HUES6 (cell line): ENCODE measurements at regions not wholly inside any gene's neighbourhood (a gene's known extent, or its start where the extent isn't known, plus 50 kb on each side); places are given as distances from the start of the nearest gene placed in this dataset.
"Not testable (repeated sequence)": the region's sequence is repeated elsewhere in the genome, so short reads cannot be mapped to it uniquely, and the experiment has no call there.

Source experiments
- H3K27ac ChIP-seq: 2 replicates; pipeline ENCODE4 v1.7.0; 2013; ENCODE audit warnings: low read depth, mild to moderate bottlenecking, low read length, inconsistent platforms
- H3K27me3 ChIP-seq: 2 replicates; pipeline ENCODE4 v1.6.1; 2013; ENCODE audit warnings: low read length; ENCODE audit not compliant: control insufficient read depth, insufficient read depth
- H3K36me3 ChIP-seq: 2 replicates; pipeline ENCODE4 v1.6.1; 2013; ENCODE audit warnings: low read length; ENCODE audit not compliant: control insufficient read depth, insufficient read depth
- H3K4me1 ChIP-seq: 2 replicates; pipeline ENCODE4 v1.6.1; 2013; ENCODE audit warnings: low read length; ENCODE audit not compliant: control insufficient read depth, insufficient read depth
- H3K4me3 ChIP-seq: 2 replicates; pipeline ENCODE4 v1.5.1; 2013; ENCODE audit warnings: low read depth, low read length
- H3K9ac ChIP-seq: one replicate; pipeline ENCODE4 v1.6.1; 2013; ENCODE audit warnings: mild to moderate bottlenecking, low read length
- H3K9me3 ChIP-seq: 2 replicates; pipeline ENCODE4 v1.6.1; 2013; ENCODE audit warnings: low read depth, low read length; ENCODE audit not compliant: control insufficient read depth, insufficient read depth

DNA sequence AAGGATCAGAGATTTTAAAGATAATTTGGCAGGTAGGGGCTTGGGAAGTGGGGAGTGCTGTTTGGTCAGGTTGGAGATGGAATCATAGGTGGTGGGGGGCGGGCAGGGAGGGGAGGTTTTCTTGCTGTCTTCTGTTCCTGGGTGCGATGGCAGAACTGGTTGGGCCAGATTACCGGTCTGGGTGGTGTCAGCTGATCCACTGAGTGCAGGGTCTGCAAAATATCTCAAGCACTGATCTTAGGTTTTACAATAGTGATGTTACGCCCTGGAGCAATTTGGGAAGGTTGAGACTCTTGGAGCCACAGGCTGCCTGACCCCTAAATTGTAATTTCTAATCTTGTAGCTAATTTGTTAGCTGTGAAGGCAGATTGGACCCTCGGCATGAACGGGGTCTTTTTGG, 78.0 kb upstream of the PARP8 start:
- not testable (repeated sequence) for H3K4me3 ChIP-seq, H3K27me3 ChIP-seq, H3K36me3 ChIP-seq, H3K9me3 ChIP-seq, H3K9ac ChIP-seq, H3K27ac ChIP-seq
- peaks cover 20% of the 10 kb centered on the region for H3K4me1 ChIP-seq

DNA sequence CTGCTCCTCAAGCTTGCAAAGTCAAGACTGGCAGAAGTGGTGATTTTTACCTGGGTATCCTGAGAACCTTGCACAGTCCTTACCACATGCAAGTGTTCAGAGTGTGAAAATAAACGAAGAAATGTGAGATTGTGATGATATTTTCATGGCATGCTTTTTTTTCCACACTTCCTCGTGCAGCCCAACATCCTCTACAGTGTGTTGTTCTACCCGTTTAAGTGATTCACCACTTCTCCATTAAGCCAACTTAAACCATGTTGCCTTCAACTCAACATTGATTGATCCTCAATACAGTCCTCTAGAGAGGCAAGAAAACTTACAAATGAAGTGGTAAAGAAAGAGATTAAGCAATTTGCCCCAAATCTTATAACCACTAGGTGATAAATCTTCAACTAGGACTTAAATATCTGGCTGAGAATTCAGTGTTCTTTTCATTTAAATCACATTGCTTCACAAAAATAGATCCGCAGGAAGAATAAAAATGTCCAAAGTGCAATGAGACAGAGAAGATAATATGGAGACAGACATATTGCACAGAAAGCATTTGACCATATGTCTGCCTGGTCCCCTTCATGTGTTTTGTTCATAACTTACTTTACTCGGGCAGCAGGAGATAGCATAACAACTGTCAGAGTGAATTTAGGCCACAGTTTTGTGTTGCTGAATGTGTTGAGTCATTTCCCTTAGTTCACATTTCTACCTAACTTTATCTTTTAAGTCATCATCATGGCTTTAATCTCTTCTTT, 75.8 kb upstream of the PARP8 start:
- H3K36me3 ChIP-seq, H3K9me3 ChIP-seq, H3K4me3 ChIP-seq, H3K27ac ChIP-seq, H3K9ac ChIP-seq, H3K4me1 ChIP-seq, H3K27me3 ChIP-seq: not testable (repeated sequence)

DNA sequence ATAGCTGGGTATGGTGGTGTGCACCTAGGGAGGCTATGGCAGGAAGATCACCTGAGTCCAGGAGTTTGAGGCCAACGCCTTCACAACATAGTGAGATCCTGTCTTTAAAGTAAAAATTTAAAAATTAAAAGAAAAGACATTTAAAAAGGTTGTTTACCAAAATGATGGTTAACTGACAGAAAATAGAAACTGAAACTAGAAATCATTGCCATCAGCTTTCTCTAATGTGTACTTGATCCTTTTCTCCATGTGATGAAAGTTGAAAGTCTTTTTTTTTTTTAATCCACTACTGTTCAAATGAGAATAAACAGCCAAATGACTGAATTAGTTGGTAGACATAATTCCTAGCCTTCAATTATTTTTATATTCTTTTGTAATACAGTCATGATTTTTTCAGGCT, 75.1 kb upstream of the PARP8 start:
- not testable (repeated sequence) for H3K4me1 ChIP-seq, H3K9ac ChIP-seq, H3K9me3 ChIP-seq, H3K36me3 ChIP-seq, H3K4me3 ChIP-seq, H3K27ac ChIP-seq, H3K27me3 ChIP-seq

- Histone ChIP-seq H3K27ac (no peak overlapping the region), H3K4me1 (no peaks in the 10 kb centered on the region), H3K36me3 (no peaks in the 10 kb centered on the region), H3K9me3 (no peaks in the 10 kb centered on the region), H3K27me3 (no peaks in the 10 kb centered on the region), H3K4me3 (no peak overlapping the region), H3K9ac (no peak overlapping the region)
Measured at GRCh38 chr5:50593681-50594080, 72.8 kb upstream of the PARP8 start.

DNA sequence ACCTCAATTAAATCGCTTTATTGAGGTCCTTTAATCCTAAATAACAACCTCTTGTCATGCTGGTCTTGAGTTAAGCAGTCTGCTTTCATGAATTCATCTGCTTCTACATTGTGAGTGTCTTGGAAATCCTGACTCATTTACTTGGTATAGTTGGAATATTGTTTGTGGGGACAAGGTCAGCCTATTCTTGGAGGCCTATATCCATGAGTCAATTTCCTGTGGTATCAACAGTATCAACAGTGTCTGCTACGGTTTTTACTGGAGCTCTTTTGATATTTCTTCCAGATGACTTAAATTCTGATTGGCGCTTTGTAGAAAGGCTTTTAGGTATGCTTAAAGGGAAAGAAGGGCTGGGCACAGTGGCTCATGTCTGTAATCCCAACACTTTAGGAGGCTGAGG, 71.2 kb upstream of the PARP8 start:
- no peaks in the 10 kb centered on the region for H3K4me1 ChIP-seq
- H3K9me3 ChIP-seq, result no peaks in the 10 kb centered on the region
- H3K27me3 ChIP-seq, result no peaks in the 10 kb centered on the region
- H3K9ac ChIP-seq, result no peak overlapping the region
- H3K4me3 ChIP-seq, result no peak overlapping the region
- no peaks in the 10 kb centered on the region for H3K36me3 ChIP-seq
- no peak overlapping the region for H3K27ac ChIP-seq

DNA sequence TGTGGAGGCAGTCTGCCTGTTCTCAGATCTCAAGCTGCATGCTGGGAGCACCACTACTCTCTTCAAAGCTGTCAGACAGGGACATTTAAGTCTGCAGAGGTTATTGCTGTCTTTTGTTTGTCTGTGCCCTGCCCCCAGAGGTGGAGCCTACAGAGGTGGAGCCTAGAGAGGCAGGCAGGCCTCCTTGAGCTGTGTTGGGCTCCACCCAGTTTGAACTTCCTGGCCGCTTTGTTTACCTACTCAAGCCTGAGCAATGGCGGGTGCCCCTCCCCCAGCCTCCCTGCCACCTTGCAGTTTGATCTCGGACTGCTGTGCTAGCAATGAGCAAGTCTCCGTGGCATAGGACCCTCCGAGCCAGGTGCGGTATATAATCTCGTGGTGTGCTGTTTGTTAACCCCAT, 64.9 kb upstream of the PARP8 start:
- not testable (repeated sequence) for H3K27ac ChIP-seq, H3K9ac ChIP-seq, H3K27me3 ChIP-seq, H3K36me3 ChIP-seq, H3K4me1 ChIP-seq, H3K9me3 ChIP-seq
- H3K4me3 ChIP-seq, result peak overlapping the region; percentile 31; the same call in 1 of the 2 replicates

GRCh38 chr5:50606179-50606578, 60.3 kb upstream of the PARP8 start:
- no peak overlapping the region for H3K27ac ChIP-seq

GRCh38 chr5:50607456-50607855, 59.0 kb upstream of the PARP8 start:
- H3K36me3 ChIP-seq, H3K4me3 ChIP-seq, H3K27me3 ChIP-seq, H3K27ac ChIP-seq, H3K9ac ChIP-seq, H3K4me1 ChIP-seq: not testable (repeated sequence)
- peaks cover 11% of the 10 kb centered on the region for H3K9me3 ChIP-seq

More at GRCh38 chr5:50606179-50606578, 60.3 kb upstream of the PARP8 start:
- H3K27me3 ChIP-seq, result no peaks in the 10 kb centered on the region
- no peaks in the 10 kb centered on the region for H3K36me3 ChIP-seq
- no peak overlapping the region for H3K9ac ChIP-seq
- no peaks in the 10 kb centered on the region for H3K4me1 ChIP-seq
- H3K9me3 ChIP-seq, result peaks cover 18% of the 10 kb centered on the region
- H3K4me3 ChIP-seq, result no peak overlapping the region

GRCh38 chr5:50607953-50608705, 58.3 kb upstream of the PARP8 start:
- not testable (repeated sequence) for H3K9ac ChIP-seq, H3K4me3 ChIP-seq, H3K27ac ChIP-seq, H3K4me1 ChIP-seq, H3K27me3 ChIP-seq, H3K36me3 ChIP-seq
- peaks cover 11% of the 10 kb centered on the region for H3K9me3 ChIP-seq

- not testable (repeated sequence) for H3K4me1 ChIP-seq, H3K27ac ChIP-seq, H3K9ac ChIP-seq, H3K9me3 ChIP-seq, H3K36me3 ChIP-seq, H3K4me3 ChIP-seq, H3K27me3 ChIP-seq
Measured at GRCh38 chr5:50613057-50613456, 53.4 kb upstream of the PARP8 start.
